ENCODE measurements at regions not wholly inside any gene's neighbourhood (a gene's known extent, or its start where the extent isn't known, plus 50 kb on each side); places are given as distances from the start of the nearest gene placed in this dataset.

- DNase-seq, result no peak
Measured at GRCh38 chr5:5981562-5981961, 396.8 kb downstream of the MED10 start.

- DNase-seq, result no peak
Measured at GRCh38 chr5:5980538-5980895, 397.8 kb downstream of the MED10 start.

- no peak for DNase-seq
Measured at GRCh38 chr5:5979761-5980537, 398.4 kb downstream of the MED10 start.

- no peak for DNase-seq
Measured at GRCh38 chr5:5979377-5979760, 399.0 kb downstream of the MED10 start.

- DNase-seq, result no peak
Measured at GRCh38 chr5:5978501-5979376, 399.6 kb downstream of the MED10 start.

- DNase-seq, result no peak
Measured at GRCh38 chr5:5971203-5971602, 407.1 kb downstream of the MED10 start.

GRCh38 chr5:5969942-5970483 lies 408.3 kb downstream of the MED10 start:
- no peak for DNase-seq

GRCh38 chr5:5968981-5969380 lies 409.4 kb downstream of the MED10 start:
- DNase-seq, result no peak

GRCh38 chr5:5967944-5968343 lies 410.4 kb downstream of the MED10 start:
- DNase-seq, result no peak

- DNase-seq, result no peak
Measured at GRCh38 chr5:5967373-5967772, 411.0 kb downstream of the MED10 start.

GRCh38 chr5:5965132-5965531 lies 413.2 kb downstream of the MED10 start:
- no peak for DNase-seq

- DNase-seq, result no peak
Measured at GRCh38 chr5:5964347-5964746, 414.0 kb downstream of the MED10 start.

GRCh38 chr5:5957737-5958136 lies 420.6 kb downstream of the MED10 start:
- DNase-seq, result no peak

- DNase-seq, result no peak
Measured at GRCh38 chr5:5954275-5954598, 424.1 kb downstream of the MED10 start.

- no peak for DNase-seq
Measured at GRCh38 chr5:5953584-5954274, 424.6 kb downstream of the MED10 start.

GRCh38 chr5:5951953-5952352 lies 426.4 kb downstream of the MED10 start:
- DNase-seq, result no peak

- DNase-seq, result no peak
Measured at GRCh38 chr5:5950658-5951057, 427.7 kb downstream of the MED10 start.

GRCh38 chr5:5941486-5941885 lies 436.9 kb downstream of the MED10 start:
- no peak for DNase-seq

GRCh38 chr5:5939759-5940370 lies 438.5 kb downstream of the MED10 start:
- no peak for DNase-seq

- DNase-seq, result no peak
Measured at GRCh38 chr5:5933651-5934050, 444.7 kb downstream of the MED10 start.

GRCh38 chr5:5932824-5933223 lies 445.5 kb downstream of the MED10 start:
- no peak for DNase-seq

GRCh38 chr5:5930561-5930960 lies 447.8 kb downstream of the MED10 start:
- no peak for DNase-seq

Measured in stimulated activated CD4-positive, alpha-beta T cell treated with anti-CD3 and anti-CD28 coated beads, Interleukin-2, amount 100 ng/mL, for 48 hours (primary cell).